ENCODE measurements at regions not wholly inside any gene's neighbourhood (a gene's known extent, or its start where the extent isn't known, plus 50 kb on each side); places are given as distances from the start of the nearest gene placed in this dataset.

DNA sequence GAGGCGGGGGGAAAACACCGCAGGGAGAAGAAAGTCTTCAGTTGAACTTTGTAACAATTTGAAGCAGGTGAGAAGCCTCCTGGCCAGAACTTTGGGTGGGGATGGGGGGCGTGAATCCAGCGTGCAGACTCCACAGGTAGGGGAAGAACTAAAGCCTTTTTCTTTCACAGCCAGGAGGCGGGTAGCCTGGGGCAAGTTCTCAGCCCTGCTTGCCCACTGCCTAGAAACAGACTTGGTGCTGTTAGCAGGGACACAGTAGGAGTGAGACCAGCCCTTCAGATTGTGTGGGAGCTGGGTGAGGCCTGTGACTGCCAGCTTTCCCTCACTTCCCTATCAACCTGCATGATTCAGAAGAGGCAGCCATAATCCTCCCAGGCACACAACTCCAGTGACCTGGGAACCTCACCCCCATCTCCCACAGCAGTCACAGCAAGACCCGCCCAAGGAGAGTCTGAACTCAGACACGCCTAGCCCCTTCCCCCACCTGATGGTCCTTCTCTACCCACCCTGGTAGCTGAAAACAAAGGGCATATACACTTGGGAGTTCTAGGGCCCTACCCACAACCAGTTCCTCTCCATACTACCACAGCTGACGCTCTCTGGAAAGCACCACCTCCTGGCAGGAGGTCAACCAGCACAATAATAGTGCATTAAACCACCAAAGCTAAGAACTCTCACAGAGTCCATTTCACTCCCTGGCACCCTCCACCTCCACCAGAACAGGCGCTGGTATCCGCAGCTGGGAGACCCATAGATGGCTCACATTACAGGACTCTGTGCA lies 83.5 kb upstream of the CDC42BPA start:
- Mint-ChIP-seq H3K9me3 (ENCODE audit: unreplicated experiment) (no peaks in the 10 kb centered on the region), H3K27ac (ENCODE audit: unreplicated experiment) (no peak overlapping the region), H3K4me3 (ENCODE audit: unreplicated experiment) (no peak overlapping the region), H3K27me3 (ENCODE audit: unreplicated experiment) (no peaks in the 10 kb centered on the region), H3K4me1 (ENCODE audit: unreplicated experiment) (peaks cover 3% of the 10 kb centered on the region), H3K36me3 (ENCODE audit: low read depth, unreplicated experiment) (no peaks in the 10 kb centered on the region)
- no peak for DNase-seq (ENCODE audit: low spot score)
- TF ChIP-seq, protein P1, sequence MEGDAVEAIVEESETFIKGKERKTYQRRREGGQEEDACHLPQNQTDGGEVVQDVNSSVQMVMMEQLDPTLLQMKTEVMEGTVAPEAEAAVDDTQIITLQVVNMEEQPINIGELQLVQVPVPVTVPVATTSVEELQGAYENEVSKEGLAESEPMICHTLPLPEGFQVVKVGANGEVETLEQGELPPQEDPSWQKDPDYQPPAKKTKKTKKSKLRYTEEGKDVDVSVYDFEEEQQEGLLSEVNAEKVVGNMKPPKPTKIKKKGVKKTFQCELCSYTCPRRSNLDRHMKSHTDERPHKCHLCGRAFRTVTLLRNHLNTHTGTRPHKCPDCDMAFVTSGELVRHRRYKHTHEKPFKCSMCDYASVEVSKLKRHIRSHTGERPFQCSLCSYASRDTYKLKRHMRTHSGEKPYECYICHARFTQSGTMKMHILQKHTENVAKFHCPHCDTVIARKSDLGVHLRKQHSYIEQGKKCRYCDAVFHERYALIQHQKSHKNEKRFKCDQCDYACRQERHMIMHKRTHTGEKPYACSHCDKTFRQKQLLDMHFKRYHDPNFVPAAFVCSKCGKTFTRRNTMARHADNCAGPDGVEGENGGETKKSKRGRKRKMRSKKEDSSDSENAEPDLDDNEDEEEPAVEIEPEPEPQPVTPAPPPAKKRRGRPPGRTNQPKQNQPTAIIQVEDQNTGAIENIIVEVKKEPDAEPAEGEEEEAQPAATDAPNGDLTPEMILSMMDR (IDR thresholded peaks at IDR 0.05; ENCODE audit: unreplicated experiment), result no peak

- no peak for DNase-seq (ENCODE audit: low spot score)
- Mint-ChIP-seq H3K4me3 (ENCODE audit: unreplicated experiment) (no peak overlapping the region), H3K9me3 (ENCODE audit: unreplicated experiment) (no peaks in the 10 kb centered on the region), H3K27ac (ENCODE audit: unreplicated experiment) (no peak overlapping the region), H3K4me1 (ENCODE audit: unreplicated experiment) (peaks cover 3% of the 10 kb centered on the region), H3K27me3 (ENCODE audit: unreplicated experiment) (peaks cover 3% of the 10 kb centered on the region), H3K36me3 (ENCODE audit: low read depth, unreplicated experiment) (no peaks in the 10 kb centered on the region)
- TF ChIP-seq, protein P1 (IDR thresholded peaks at IDR 0.05; ENCODE audit: unreplicated experiment), result no peak
Observed at GRCh38 chr1:227399152-227399730, 80.9 kb upstream of the CDC42BPA start.

DNA sequence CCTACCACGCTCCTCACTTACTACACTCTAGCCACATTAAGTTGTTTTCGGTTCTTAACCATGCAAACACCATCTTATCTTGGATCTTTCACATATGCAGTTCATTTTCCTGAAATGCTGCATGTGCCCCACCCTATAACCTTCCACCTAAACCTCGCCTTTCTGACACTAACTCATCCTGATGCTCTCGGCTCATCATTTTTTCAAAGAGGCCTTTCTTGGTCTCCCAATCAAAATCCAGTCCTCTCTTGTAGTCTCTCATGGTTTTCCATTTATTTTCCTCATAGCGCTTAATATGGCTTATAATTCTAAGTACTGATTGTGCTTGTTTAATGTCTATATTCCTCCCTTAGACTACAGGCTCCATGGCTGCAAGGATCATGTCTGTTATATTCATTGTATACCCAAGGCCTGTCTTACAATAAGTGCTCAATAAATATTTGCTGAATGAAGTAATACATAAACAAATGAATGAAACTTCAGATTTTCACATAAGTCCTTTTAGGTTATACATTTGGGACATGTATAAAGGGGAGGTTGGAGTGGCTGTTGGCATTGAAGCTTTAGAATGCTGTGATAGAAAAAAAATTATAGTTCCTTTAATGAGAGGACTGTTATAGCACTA lies 79.2 kb upstream of the CDC42BPA start:
- Mint-ChIP-seq H3K27ac (ENCODE audit: unreplicated experiment) (no peak overlapping the region), H3K4me3 (ENCODE audit: unreplicated experiment) (no peak overlapping the region), H3K27me3 (ENCODE audit: unreplicated experiment) (peaks cover 3% of the 10 kb centered on the region), H3K9me3 (ENCODE audit: unreplicated experiment) (no peaks in the 10 kb centered on the region), H3K36me3 (ENCODE audit: low read depth, unreplicated experiment) (no peaks in the 10 kb centered on the region), H3K4me1 (ENCODE audit: unreplicated experiment) (no peaks in the 10 kb centered on the region)
- DNase-seq (ENCODE audit: low spot score), result no peak
- TF ChIP-seq, protein P1 (IDR thresholded peaks at IDR 0.05; ENCODE audit: unreplicated experiment), result no peak

DNA sequence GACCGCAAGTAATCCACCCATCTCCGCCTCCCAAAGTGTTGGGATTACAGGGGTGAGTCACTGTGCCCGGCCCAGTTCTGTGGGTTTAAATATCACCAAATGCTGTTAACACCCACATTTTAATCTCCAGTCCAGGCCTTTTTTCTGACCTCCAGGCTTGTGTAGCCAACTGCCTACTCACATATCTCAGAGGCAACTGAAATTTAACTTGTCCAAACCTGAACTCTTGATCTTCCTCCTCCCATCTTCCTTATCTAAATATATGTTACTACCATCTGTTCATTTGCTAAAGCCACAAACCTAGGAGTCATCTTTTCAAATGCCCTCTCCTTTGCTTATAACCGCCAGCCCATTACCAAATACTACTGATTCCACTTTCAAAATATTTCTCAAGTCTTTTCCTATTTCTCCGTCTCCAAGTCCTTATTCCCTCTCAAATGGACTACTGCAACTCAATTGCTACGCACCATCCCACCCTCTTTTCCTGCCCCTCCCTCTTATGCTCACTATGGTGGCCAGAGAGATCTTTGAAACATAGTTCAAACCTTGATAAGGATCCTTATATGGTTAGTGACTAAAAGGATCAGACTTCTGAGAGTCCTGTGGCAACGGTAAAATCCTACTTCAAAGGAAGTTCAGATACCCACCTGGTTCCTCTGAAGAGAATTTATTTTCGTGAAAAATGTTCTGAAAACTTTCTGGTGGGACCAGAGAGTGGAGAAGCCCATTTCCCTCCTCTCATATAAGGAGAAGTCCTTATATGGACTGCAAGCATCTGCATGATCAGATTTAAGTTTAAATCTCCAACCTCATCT lies 78.5 kb upstream of the CDC42BPA start:
- TF ChIP-seq, protein P1 (IDR thresholded peaks at IDR 0.05; ENCODE audit: unreplicated experiment), result no peak
- H3K27ac Mint-ChIP-seq (ENCODE audit: unreplicated experiment), result no peak overlapping the region
- no peaks in the 10 kb centered on the region for H3K9me3 Mint-ChIP-seq (ENCODE audit: unreplicated experiment)
- no peak for DNase-seq (ENCODE audit: low spot score)
- no peak overlapping the region for H3K4me3 Mint-ChIP-seq (ENCODE audit: unreplicated experiment)
- peaks cover 3% of the 10 kb centered on the region for H3K27me3 Mint-ChIP-seq (ENCODE audit: unreplicated experiment)
- H3K36me3 Mint-ChIP-seq (ENCODE audit: low read depth, unreplicated experiment), result no peaks in the 10 kb centered on the region
- no peaks in the 10 kb centered on the region for H3K4me1 Mint-ChIP-seq (ENCODE audit: unreplicated experiment)
